ENCODE measurements at regions not wholly inside any gene's neighbourhood (a gene's known extent, or its start where the extent isn't known, plus 50 kb on each side); places are given as distances from the start of the nearest gene placed in this dataset.

- DNase-seq: no peak
Measured at GRCh38 chr20:60948224-60948623, 303.8 kb upstream of the CDH4 start.

GRCh38 chr20:60950561-60950960 is 301.5 kb upstream of the CDH4 start:
- DNase-seq: no peak

GRCh38 chr20:60950974-60951373 is 301.1 kb upstream of the CDH4 start:
- DNase-seq: no peak

GRCh38 chr20:60952861-60953260 is 299.2 kb upstream of the CDH4 start:
- no peak for DNase-seq

- DNase-seq: no peak
Measured at GRCh38 chr20:60953321-60953720, 298.7 kb upstream of the CDH4 start.

GRCh38 chr20:60955706-60956105 is 296.4 kb upstream of the CDH4 start:
- no peak for DNase-seq

- no peak for DNase-seq
Measured at GRCh38 chr20:60956194-60956593, 295.9 kb upstream of the CDH4 start.

- no peak for DNase-seq
Measured at GRCh38 chr20:60957621-60958020, 294.4 kb upstream of the CDH4 start.

GRCh38 chr20:60959971-60960370 is 292.1 kb upstream of the CDH4 start:
- no peak for DNase-seq

GRCh38 chr20:60960500-60960899 is 291.6 kb upstream of the CDH4 start:
- no peak for DNase-seq

GRCh38 chr20:60961551-60961950 is 290.5 kb upstream of the CDH4 start:
- no peak for DNase-seq

- no peak for DNase-seq
Measured at GRCh38 chr20:60962367-60963045, 289.6 kb upstream of the CDH4 start.

- DNase-seq: no peak
Measured at GRCh38 chr20:60963146-60963545, 288.9 kb upstream of the CDH4 start.

GRCh38 chr20:60964911-60965310 is 287.1 kb upstream of the CDH4 start:
- DNase-seq: no peak

GRCh38 chr20:60966031-60966430 is 286.0 kb upstream of the CDH4 start:
- no peak for DNase-seq

- no peak for DNase-seq
Measured at GRCh38 chr20:60966766-60967165, 285.3 kb upstream of the CDH4 start.

- no peak for DNase-seq
Measured at GRCh38 chr20:60967431-60968316, 284.4 kb upstream of the CDH4 start.

GRCh38 chr20:60968853-60969720 is 283.0 kb upstream of the CDH4 start:
- DNase-seq: no peak

GRCh38 chr20:60970601-60971000 is 281.5 kb upstream of the CDH4 start:
- DNase-seq: no peak

- DNase-seq: no peak
Measured at GRCh38 chr20:60974022-60974421, 278.0 kb upstream of the CDH4 start.

GRCh38 chr20:60974441-60974945 is 277.6 kb upstream of the CDH4 start:
- DNase-seq: no peak

GRCh38 chr20:60976139-60976538 is 275.9 kb upstream of the CDH4 start:
- no peak for DNase-seq

GRCh38 chr20:60976913-60977312 is 275.1 kb upstream of the CDH4 start:
- DNase-seq: peak in 1 of 2 experiments; percentile 15
